Brain microvascular endothelial cell (primary cell): ENCODE measurements at regions not wholly inside any gene's neighbourhood (a gene's known extent, or its start where the extent isn't known, plus 50 kb on each side); places are given as distances from the start of the nearest gene placed in this dataset.

Experiments
- DNase-seq: peaks from one replicate; pipeline ENCODE4 v3.0.0-alpha.2; 2020
- H3K27ac ChIP-seq: fragments of 250-450 bp; sonication (Bioruptor Pico); 2 replicates; pipeline ENCODE4 v1.5.1; 2020; ENCODE audit warnings: mild to moderate bottlenecking, moderate library complexity
- H3K27me3 ChIP-seq: fragments of 250-450 bp; sonication (Bioruptor Pico); replicated peaks from 2 replicates; pipeline ENCODE4 v1.5.1; 2020; ENCODE audit warnings: mild to moderate bottlenecking
- H3K36me3 ChIP-seq: fragments of 250-450 bp; sonication (Bioruptor Pico); replicated peaks from 2 replicates; pipeline ENCODE4 v1.5.1; 2020; ENCODE audit warnings: mild to moderate bottlenecking
- H3K4me3 ChIP-seq: 2 replicates; pipeline ENCODE4 v1.5.1; 2011; ENCODE audit warnings: low read depth, mild to moderate bottlenecking, control low read depth, low read length, moderate library complexity
- in situ Hi-C: cut with HindIII; loops from 2 replicates; pipeline ENCODE4 v1.10.0; 2017; ENCODE audit warnings: low sequenced_read_pairs, low pct_ligation_motif_present
- TF ChIP-seq, protein P1 (sequence below): IDR thresholded peaks from 2 replicates; pipeline ENCODE4 v1.5.1; 2011; ENCODE audit warnings: low read depth, mild to moderate bottlenecking, moderate library complexity, low read length, control low read depth, inconsistent platforms; ENCODE audit errors: missing control alignments

- DNase-seq, result no peak
- Histone ChIP-seq H3K27me3 (no peaks in the 10 kb centered on the region), H3K27ac (no peak overlapping the region), H3K36me3 (no peaks in the 10 kb centered on the region), H3K4me3 (no peak overlapping the region)
- in situ Hi-C loops, result no loop called here
- TF ChIP-seq, protein P1, sequence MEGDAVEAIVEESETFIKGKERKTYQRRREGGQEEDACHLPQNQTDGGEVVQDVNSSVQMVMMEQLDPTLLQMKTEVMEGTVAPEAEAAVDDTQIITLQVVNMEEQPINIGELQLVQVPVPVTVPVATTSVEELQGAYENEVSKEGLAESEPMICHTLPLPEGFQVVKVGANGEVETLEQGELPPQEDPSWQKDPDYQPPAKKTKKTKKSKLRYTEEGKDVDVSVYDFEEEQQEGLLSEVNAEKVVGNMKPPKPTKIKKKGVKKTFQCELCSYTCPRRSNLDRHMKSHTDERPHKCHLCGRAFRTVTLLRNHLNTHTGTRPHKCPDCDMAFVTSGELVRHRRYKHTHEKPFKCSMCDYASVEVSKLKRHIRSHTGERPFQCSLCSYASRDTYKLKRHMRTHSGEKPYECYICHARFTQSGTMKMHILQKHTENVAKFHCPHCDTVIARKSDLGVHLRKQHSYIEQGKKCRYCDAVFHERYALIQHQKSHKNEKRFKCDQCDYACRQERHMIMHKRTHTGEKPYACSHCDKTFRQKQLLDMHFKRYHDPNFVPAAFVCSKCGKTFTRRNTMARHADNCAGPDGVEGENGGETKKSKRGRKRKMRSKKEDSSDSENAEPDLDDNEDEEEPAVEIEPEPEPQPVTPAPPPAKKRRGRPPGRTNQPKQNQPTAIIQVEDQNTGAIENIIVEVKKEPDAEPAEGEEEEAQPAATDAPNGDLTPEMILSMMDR, result no peak
Measured at GRCh38 chr3:8825153-8825825, 55.9 kb upstream of the OXTR start.

DNA sequence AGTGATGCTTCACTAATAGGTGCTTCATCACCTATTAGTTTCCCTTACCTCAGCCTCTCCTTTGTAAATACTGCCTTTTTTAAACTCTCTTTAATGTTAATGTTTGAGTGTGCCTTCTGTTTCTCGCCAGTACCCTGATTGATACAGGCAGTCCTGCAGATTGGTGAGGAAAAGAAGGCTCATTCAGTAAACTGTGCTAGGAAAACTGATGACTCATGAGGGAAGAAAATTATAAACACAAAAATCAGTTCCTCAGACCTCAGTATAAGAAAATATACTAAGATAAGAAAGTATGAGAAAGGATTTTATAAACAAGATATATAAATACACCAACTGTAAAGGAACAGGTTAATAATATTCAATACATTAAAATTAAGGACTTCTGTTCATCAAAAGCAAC is 54.8 kb upstream of the OXTR start:
- TF ChIP-seq, protein P1, result no peak
- Histone ChIP-seq H3K36me3 (no peaks in the 10 kb centered on the region), H3K27ac (no peak overlapping the region), H3K4me3 (no peak overlapping the region), H3K27me3 (no peaks in the 10 kb centered on the region)
- in situ Hi-C loops, result no loop called here
- no peak for DNase-seq

DNA sequence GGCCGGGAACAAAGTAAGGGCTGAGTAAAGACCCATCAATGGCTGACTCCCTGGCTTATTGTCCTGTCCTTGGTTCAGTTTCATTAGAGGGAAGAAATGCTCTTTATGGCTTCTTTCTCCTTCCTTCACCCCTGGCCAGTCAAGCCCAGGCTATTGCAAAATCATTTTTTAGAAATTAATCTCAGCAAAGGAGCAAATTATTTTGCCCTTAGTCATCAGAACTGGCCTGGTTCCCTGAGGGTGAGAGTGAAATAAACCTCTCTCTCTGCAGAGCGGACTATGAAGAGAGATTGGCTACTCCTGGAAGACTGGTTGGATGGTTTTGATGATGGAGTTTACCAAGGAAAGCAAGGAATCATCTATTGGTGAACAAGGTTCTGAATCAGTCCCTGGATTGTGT is 52.7 kb upstream of the OXTR start:
- H3K27me3 ChIP-seq, result no peaks in the 10 kb centered on the region
- H3K36me3 ChIP-seq, result no peaks in the 10 kb centered on the region
- H3K4me3 ChIP-seq, result no peak overlapping the region
- TF ChIP-seq, protein P1, result no peak
- peak overlapping the region; percentile 14 for H3K27ac ChIP-seq
- in situ Hi-C loops, result no loop called here
- peak; percentile 69 for DNase-seq
